ENCODE measurements at regions not wholly inside any gene's neighbourhood (a gene's known extent, or its start where the extent isn't known, plus 50 kb on each side); places are given as distances from the start of the nearest gene placed in this dataset.

DNA sequence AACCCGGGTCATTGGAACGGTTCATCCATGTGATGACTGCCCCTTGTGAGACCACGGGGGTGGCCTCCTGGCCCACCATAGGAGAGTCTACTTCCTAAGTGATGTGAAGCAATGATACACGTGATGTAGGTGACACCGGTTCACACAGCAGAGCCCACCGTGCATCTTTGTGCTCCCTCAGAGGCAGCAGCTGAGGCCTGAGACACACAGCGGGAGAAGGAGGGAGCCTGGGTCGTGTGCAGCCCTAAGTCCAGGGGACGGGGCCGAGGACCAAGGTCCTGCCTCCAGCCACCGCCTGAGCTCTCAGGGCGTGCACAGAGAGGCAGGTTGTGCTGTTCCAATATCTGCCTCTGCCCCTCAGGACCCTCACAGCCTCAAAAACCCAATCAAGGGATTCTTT, 377.2 kb upstream of the SALL3 start:
- TF ChIP-seq MYC (IDR thresholded peaks at IDR 0.05; ENCODE audit: low read depth, low read length) (no peak), CTCF (IDR thresholded peaks at IDR 0.05; ENCODE audit: low read depth, low read length) (no peak), POLR2A (IDR thresholded peaks at IDR 0.05; ENCODE audit: extremely low read depth, insufficient read length) (no peak)
